SK-N-SH treated with all-trans-retinoic acid at 6 μM for 48 hours (cell line): ENCODE measurements at regions not wholly inside any gene's neighbourhood (a gene's known extent, or its start where the extent isn't known, plus 50 kb on each side); places are given as distances from the start of the nearest gene placed in this dataset.

Source experiments
- ATAC-seq: fragments of 200-7000 bp; cut with Tn5 transposase; 3 replicates; pipeline ENCODE4 v1.9.1; 2020; ENCODE audit warnings: mild to moderate bottlenecking, moderate library complexity
- BACH2 ChIP-seq: fragments of 250-450 bp; sonication (Bioruptor Pico); IDR thresholded peaks from 2 replicates; pipeline ENCODE4 v1.9.0; 2021; ENCODE audit warnings: mild to moderate bottlenecking, borderline replicate concordance
- ESRRG ChIP-seq: fragments of 250-450 bp; sonication (Bioruptor Pico); IDR thresholded peaks from 2 replicates; pipeline ENCODE4 v1.6.1; 2021; ENCODE audit warnings: mild to moderate bottlenecking
- ISL1 ChIP-seq: fragments of 250-450 bp; sonication (Bioruptor Pico); IDR thresholded peaks from 2 replicates; pipeline ENCODE4 v2.1.2; 2022; ENCODE audit warnings: mild to moderate bottlenecking, moderate library complexity
- PPARA ChIP-seq: fragments of 250-450 bp; sonication (Bioruptor Pico); IDR thresholded peaks from 2 replicates; pipeline ENCODE4 v1.5.0; 2020; ENCODE audit warnings: mild to moderate bottlenecking, borderline replicate concordance
- ZC3H10 ChIP-seq: fragments of 250-450 bp; sonication (Bioruptor Pico); IDR thresholded peaks from 2 replicates; pipeline ENCODE4 v1.5.1; 2021; ENCODE audit warnings: mild to moderate bottlenecking, moderate library complexity
- TF ChIP-seq, protein P1 (sequence below): fragments of 250-450 bp; sonication (Bioruptor Pico); IDR thresholded peaks from 2 replicates; pipeline ENCODE4 v1.5.1; 2020; ENCODE audit warnings: low read depth, mild to moderate bottlenecking, moderate library complexity

- TF ChIP-seq, protein P1, sequence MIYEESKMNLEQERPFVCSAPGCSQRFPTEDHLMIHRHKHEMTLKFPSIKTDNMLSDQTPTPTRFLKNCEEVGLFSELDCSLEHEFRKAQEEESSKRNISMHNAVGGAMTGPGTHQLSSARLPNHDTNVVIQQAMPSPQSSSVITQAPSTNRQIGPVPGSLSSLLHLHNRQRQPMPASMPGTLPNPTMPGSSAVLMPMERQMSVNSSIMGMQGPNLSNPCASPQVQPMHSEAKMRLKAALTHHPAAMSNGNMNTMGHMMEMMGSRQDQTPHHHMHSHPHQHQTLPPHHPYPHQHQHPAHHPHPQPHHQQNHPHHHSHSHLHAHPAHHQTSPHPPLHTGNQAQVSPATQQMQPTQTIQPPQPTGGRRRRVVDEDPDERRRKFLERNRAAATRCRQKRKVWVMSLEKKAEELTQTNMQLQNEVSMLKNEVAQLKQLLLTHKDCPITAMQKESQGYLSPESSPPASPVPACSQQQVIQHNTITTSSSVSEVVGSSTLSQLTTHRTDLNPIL (CRISPR knock-in tag): no peak
- TF ChIP-seq BACH2 (CRISPR knock-in tag) (no peak), ISL1 (CRISPR knock-in tag) (no peak), ESRRG (CRISPR knock-in tag) (no peak), PPARA (CRISPR knock-in tag) (no peak), ZC3H10 (CRISPR knock-in tag) (no peak)
- TF ChIP-seq, all 23 proteins: peak for 0
- no peak for ATAC-seq
Observed at GRCh38 chr10:52836816-52837215, 64.2 kb upstream of the MBL2 start.
